NCI-H446 treated with DMSO at 0.1 percent for 48 hours (cell line): ENCODE measurements at regions not wholly inside any gene's neighbourhood (a gene's known extent, or its start where the extent isn't known, plus 50 kb on each side); places are given as distances from the start of the nearest gene placed in this dataset.

ENCODE experiments used
- DNase-seq: peaks from one replicate; lab custom pipeline; 2025; lab: John Stamatoyannopoulos, UW

- no peak for DNase-seq
Measured at GRCh38 chr2:196249171-196249570, 77.8 kb upstream of the STK17B start.

GRCh38 chr2:196249860-196250259 lies 78.5 kb upstream of the STK17B start:
- DNase-seq = no peak

- DNase-seq = no peak
Measured at GRCh38 chr2:196251132-196251531, 79.8 kb upstream of the STK17B start.

GRCh38 chr2:196252408-196253115 lies 81.2 kb upstream of the STK17B start:
- DNase-seq = no peak

GRCh38 chr2:196253116-196253480 lies 81.7 kb upstream of the STK17B start:
- no peak for DNase-seq

GRCh38 chr2:196256585-196256984 lies 85.2 kb upstream of the STK17B start:
- DNase-seq = no peak

GRCh38 chr2:196257086-196257485 lies 85.7 kb upstream of the STK17B start:
- no peak for DNase-seq

- DNase-seq = no peak
Measured at GRCh38 chr2:196258407-196258806, 87.0 kb upstream of the STK17B start.

- no peak for DNase-seq
Measured at GRCh38 chr2:196259507-196260481, 88.4 kb upstream of the STK17B start.

- DNase-seq = no peak
Measured at GRCh38 chr2:196260546-196260945, 89.2 kb upstream of the STK17B start.

GRCh38 chr2:196262606-196263005 lies 91.2 kb upstream of the STK17B start:
- DNase-seq = no peak

- no peak for DNase-seq
Measured at GRCh38 chr2:196263181-196263747, 91.9 kb upstream of the STK17B start.

GRCh38 chr2:196266351-196266750 lies 95.0 kb upstream of the STK17B start:
- no peak for DNase-seq

GRCh38 chr2:196266855-196267254 lies 95.5 kb upstream of the STK17B start:
- DNase-seq = no peak

GRCh38 chr2:196268025-196268424 lies 96.6 kb upstream of the STK17B start:
- DNase-seq = no peak

- DNase-seq = no peak
Measured at GRCh38 chr2:196268538-196269338, 97.4 kb upstream of the STK17B start.

GRCh38 chr2:196271795-196272194 lies 100.4 kb upstream of the STK17B start:
- DNase-seq = no peak

GRCh38 chr2:196274387-196274809 lies 103.0 kb upstream of the STK17B start:
- DNase-seq = no peak

- no peak for DNase-seq
Measured at GRCh38 chr2:196275646-196276352, 104.4 kb upstream of the STK17B start.

- no peak for DNase-seq
Measured at GRCh38 chr2:196276421-196276820, 105.0 kb upstream of the STK17B start.

GRCh38 chr2:196277002-196277401 lies 105.6 kb upstream of the STK17B start:
- DNase-seq = no peak
